D721Med (cell line): ENCODE measurements at regions not wholly inside any gene's neighbourhood (a gene's known extent, or its start where the extent isn't known, plus 50 kb on each side); places are given as distances from the start of the nearest gene placed in this dataset.

ENCODE experiments used
- DNase-seq: peaks from one replicate; pipeline ENCODE4 v3.0.0; 2011; ENCODE audit warnings: low spot score; ENCODE audit not compliant: insufficient read length
- FAIRE-seq: peaks from 2 replicates; lab custom pipeline; 2011; peaks lifted over from hg19 to GRCh38; lab: Jason Lieb, UNC
- CTCF ChIP-seq: IDR thresholded peaks from 2 replicates; pipeline ENCODE4 v1.5.1; 2012; ENCODE audit warnings: mild to moderate bottlenecking, control low read depth; ENCODE audit not compliant: insufficient read depth; ENCODE audit errors: missing control alignments

GRCh38 chr14:86012461-86012860 lies 482.5 kb downstream of the FLRT2 start:
- DNase-seq (no peak), FAIRE-seq (no peak)
- TF ChIP-seq CTCF: no peak

GRCh38 chr14:86003998-86004397 lies 474.1 kb downstream of the FLRT2 start:
- TF ChIP-seq CTCF: no peak
- no peak for FAIRE-seq
- DNase-seq: no peak

GRCh38 chr14:85996551-85996950 lies 466.6 kb downstream of the FLRT2 start:
- DNase-seq (no peak), FAIRE-seq (no peak)
- no peak for TF ChIP-seq CTCF

- DNase-seq: no peak
- FAIRE-seq: no peak
- no peak for TF ChIP-seq CTCF
Observed at GRCh38 chr14:85991156-85991555, 461.2 kb downstream of the FLRT2 start.

DNA sequence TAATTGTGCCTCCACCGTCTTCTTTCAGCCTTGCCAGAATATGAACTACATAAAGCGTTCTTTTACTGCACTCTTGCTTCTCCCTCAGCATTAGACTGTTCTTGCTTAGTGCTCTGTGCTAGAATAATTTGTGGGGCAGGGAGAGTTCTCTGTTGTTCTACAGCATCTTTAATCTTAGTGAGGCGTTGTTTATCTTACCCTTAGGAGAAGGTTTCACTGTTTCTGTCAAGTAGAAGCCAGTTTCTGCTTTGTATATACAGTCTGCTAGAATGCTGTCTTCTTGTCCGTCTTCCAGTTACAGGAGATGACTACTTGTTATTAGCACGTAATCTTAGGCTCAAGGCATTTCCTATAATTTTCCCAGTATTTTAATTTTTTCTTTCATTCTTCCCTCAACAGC lies 458.0 kb downstream of the FLRT2 start:
- TF ChIP-seq CTCF: no peak
- no peak for FAIRE-seq
- no peak for DNase-seq

- no peak for DNase-seq
- no peak for TF ChIP-seq CTCF
- FAIRE-seq: no peak
Observed at GRCh38 chr14:85987292-85987691, 457.3 kb downstream of the FLRT2 start.

DNA sequence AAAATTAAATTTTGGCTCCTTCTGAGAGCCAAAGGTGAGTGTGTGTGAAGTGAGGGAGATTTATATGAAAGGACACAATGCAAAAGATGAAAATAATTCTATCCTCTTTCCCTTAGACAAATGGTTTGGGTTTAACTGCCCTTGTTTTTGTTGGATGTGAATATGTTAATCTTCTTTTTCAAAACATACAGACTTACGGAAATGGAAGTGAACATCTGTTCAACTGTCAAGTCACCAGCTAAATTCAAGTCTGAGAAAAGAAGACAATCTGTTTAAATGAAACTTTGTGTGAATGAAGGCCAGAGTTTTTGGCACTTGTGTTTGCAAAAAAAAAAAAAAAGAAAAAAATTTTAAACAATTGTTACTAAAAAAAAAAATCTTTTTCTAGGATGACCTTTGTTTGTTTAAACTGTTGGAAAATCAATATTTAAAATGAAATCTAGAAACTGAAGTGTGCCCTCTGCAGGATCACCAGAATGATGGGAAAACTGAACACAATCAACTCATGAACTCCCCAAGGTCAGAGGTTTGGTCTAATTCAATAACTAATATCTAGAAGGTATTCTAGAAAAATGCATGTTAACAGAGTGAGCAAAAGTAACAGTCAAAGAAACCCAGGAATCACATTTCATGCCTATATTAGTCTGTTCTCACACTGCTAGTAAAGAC lies 448.8 kb downstream of the FLRT2 start:
- FAIRE-seq: peak; percentile 69
- DNase-seq: no peak
- TF ChIP-seq CTCF: no peak
